OCI-LY3 (cell line): ENCODE measurements at regions not wholly inside any gene's neighbourhood (a gene's known extent, or its start where the extent isn't known, plus 50 kb on each side); places are given as distances from the start of the nearest gene placed in this dataset.

Experiments used
- H2AFZ ChIP-seq: fragments of 200-600, 300-600 bp; shearing (Covaris generic); 2 replicates; pipeline ENCODE4 v1.6.0; 2014; ENCODE audit warnings: antibody characterized with exemption, low read depth, low read length
- H3K27ac ChIP-seq: fragments of 200-600, 300-600 bp; sonication (generic); 2 replicates; pipeline ENCODE4 v1.5.1; 2014; ENCODE audit warnings: mild to moderate bottlenecking, low read length, moderate library complexity, mixed read lengths
- H3K27me3 ChIP-seq: fragments of 200-600, 300-600 bp; sonication (generic); 2 replicates; pipeline ENCODE4 v1.6.1; 2014; ENCODE audit warnings: low read depth, low read length, mixed read lengths
- H3K36me3 ChIP-seq: fragments of 200-600, 300-600 bp; sonication (generic); replicated peaks from 2 replicates; pipeline ENCODE3; 2014; ENCODE audit warnings: low read depth, low read length, mixed read lengths
- H3K4me1 ChIP-seq: fragments of 300-600, 200-600 bp; sonication (generic); 2 replicates; pipeline ENCODE4 v1.6.1; 2014; ENCODE audit warnings: low read length, mixed read lengths
- H3K4me2 ChIP-seq: fragments of 200-600, 300-600 bp; sonication (generic); 2 replicates; pipeline ENCODE4 v1.6.1; 2014; ENCODE audit warnings: low read length, mixed read lengths
- H3K4me3 ChIP-seq: fragments of 300-600, 200-600 bp; sonication (generic); 2 replicates; pipeline ENCODE4 v1.5.1; 2014; ENCODE audit warnings: antibody characterized with exemption, mild to moderate bottlenecking, low read length, moderate library complexity
- H3K79me2 ChIP-seq: fragments of 300-600, 200-600 bp; shearing (Covaris generic); 2 replicates; pipeline ENCODE4 v1.6.1; 2014; ENCODE audit warnings: mild to moderate bottlenecking, low read length, mixed read lengths
- H3K9ac ChIP-seq: fragments of 300-600, 200-600 bp; shearing (Covaris generic); 2 replicates; pipeline ENCODE4 v1.6.0; 2014; ENCODE audit warnings: mild to moderate bottlenecking, low read length, moderate library complexity
- H3K9me3 ChIP-seq: fragments of 200-600, 300-600 bp; shearing (Covaris generic); 2 replicates; pipeline ENCODE4 v1.6.1; 2014; ENCODE audit warnings: low read length, mixed read lengths; ENCODE audit not compliant: insufficient read depth
- H4K20me1 ChIP-seq: fragments of 200-600, 300-600 bp; sonication (generic); 2 replicates; pipeline ENCODE4 v1.6.1; 2016; ENCODE audit warnings: low read length, mixed read lengths; ENCODE audit not compliant: insufficient read depth
- CTCF ChIP-seq: fragments of 200-600, 300-600 bp; sonication (generic); IDR thresholded peaks from 2 replicates; pipeline ENCODE4 v1.5.1; 2014; ENCODE audit warnings: antibody characterized with exemption, low read length, low read depth
- EZH2phosphoT487 ChIP-seq: fragments of 200-600 bp; shearing (Covaris generic); IDR thresholded peaks from 2 replicates; pipeline ENCODE4 v1.6.1; 2018; ENCODE audit warnings: antibody characterized with exemption, mixed run types, low read depth

- TF ChIP-seq CTCF = no peak; the same call in 1 of the 2 replicates
- no peak for TF ChIP-seq EZH2phosphoT487
- H4K20me1 ChIP-seq = no peaks in the 10 kb centered on the region
- H3K27ac ChIP-seq = no peak overlapping the region
- H3K9ac ChIP-seq = no peak overlapping the region
- H3K36me3 ChIP-seq = peaks cover 12% of the 10 kb centered on the region
- no peak overlapping the region for H2AFZ ChIP-seq
- no peaks in the 10 kb centered on the region for H3K9me3 ChIP-seq
- peaks cover 21% of the 10 kb centered on the region for H3K4me1 ChIP-seq
- no peak overlapping the region for H3K4me2 ChIP-seq
- no peaks in the 10 kb centered on the region for H3K27me3 ChIP-seq
- no peaks in the 10 kb centered on the region for H3K79me2 ChIP-seq
- H3K4me3 ChIP-seq = no peak overlapping the region
Measured at GRCh38 chr2:51649366-51649765, 617.4 kb upstream of the NRXN1 start.

GRCh38 chr2:51638811-51639210 is 606.9 kb upstream of the NRXN1 start:
- TF ChIP-seq EZH2phosphoT487 (no peak), CTCF (no peak)
- H2AFZ ChIP-seq = 0 out of 2 replicates have a peak overlapping the region, but pooled peaks have one; percentile 4

GRCh38 chr2:51633073-51633472 is 601.1 kb upstream of the NRXN1 start:
- no peak overlapping the region for H3K4me2 ChIP-seq
- H3K27me3 ChIP-seq = no peaks in the 10 kb centered on the region
- peaks cover 4% of the 10 kb centered on the region; the same call in 1 of the 2 replicates for H3K4me1 ChIP-seq
- TF ChIP-seq CTCF = no peak
- no peak for TF ChIP-seq EZH2phosphoT487
- no peaks in the 10 kb centered on the region for H4K20me1 ChIP-seq
- no peaks in the 10 kb centered on the region for H3K36me3 ChIP-seq
- H2AFZ ChIP-seq = no peak overlapping the region
- no peak overlapping the region for H3K27ac ChIP-seq
- H3K4me3 ChIP-seq = no peak overlapping the region
- no peak overlapping the region for H3K9ac ChIP-seq
- H3K79me2 ChIP-seq = no peaks in the 10 kb centered on the region
- H3K9me3 ChIP-seq = no peaks in the 10 kb centered on the region

More at GRCh38 chr2:51638811-51639210, 606.9 kb upstream of the NRXN1 start:
- no peaks in the 10 kb centered on the region for H4K20me1 ChIP-seq
- H3K36me3 ChIP-seq = no peaks in the 10 kb centered on the region
- H3K79me2 ChIP-seq = no peaks in the 10 kb centered on the region
- H3K9me3 ChIP-seq = no peaks in the 10 kb centered on the region; the same call in 1 of the 2 replicates
- H3K27me3 ChIP-seq = no peaks in the 10 kb centered on the region
- H3K4me2 ChIP-seq = no peak overlapping the region
- no peaks in the 10 kb centered on the region for H3K4me1 ChIP-seq
- H3K4me3 ChIP-seq = no peak overlapping the region
- H3K9ac ChIP-seq = no peak overlapping the region
- H3K27ac ChIP-seq = no peak overlapping the region

GRCh38 chr2:51629406-51629805 is 597.5 kb upstream of the NRXN1 start:
- H2AFZ ChIP-seq = no peak overlapping the region
- no peaks in the 10 kb centered on the region for H3K9me3 ChIP-seq
- H3K79me2 ChIP-seq = no peaks in the 10 kb centered on the region
- H3K36me3 ChIP-seq = no peaks in the 10 kb centered on the region
- H3K9ac ChIP-seq = no peak overlapping the region
- no peak overlapping the region for H3K4me3 ChIP-seq
- peaks cover 4% of the 10 kb centered on the region; the same call in 1 of the 2 replicates for H3K4me1 ChIP-seq
- H3K27me3 ChIP-seq = no peaks in the 10 kb centered on the region
- no peak overlapping the region for H3K27ac ChIP-seq
- H4K20me1 ChIP-seq = no peaks in the 10 kb centered on the region
- H3K4me2 ChIP-seq = no peak overlapping the region
- no peak for TF ChIP-seq CTCF
- no peak for TF ChIP-seq EZH2phosphoT487
